GOT3 (cell line): ENCODE measurements at regions not wholly inside any gene's neighbourhood (a gene's known extent, or its start where the extent isn't known, plus 50 kb on each side); places are given as distances from the start of the nearest gene placed in this dataset.

Source experiments
- DNase-seq: peaks from one replicate; lab custom pipeline; 2025; ENCODE audit warnings: mixed read lengths; lab: John Stamatoyannopoulos, UW

- no peak for DNase-seq
These were observed 173.2 kb upstream of the PRNP start for GRCh38 chr20:4512891-4513550.

DNA sequence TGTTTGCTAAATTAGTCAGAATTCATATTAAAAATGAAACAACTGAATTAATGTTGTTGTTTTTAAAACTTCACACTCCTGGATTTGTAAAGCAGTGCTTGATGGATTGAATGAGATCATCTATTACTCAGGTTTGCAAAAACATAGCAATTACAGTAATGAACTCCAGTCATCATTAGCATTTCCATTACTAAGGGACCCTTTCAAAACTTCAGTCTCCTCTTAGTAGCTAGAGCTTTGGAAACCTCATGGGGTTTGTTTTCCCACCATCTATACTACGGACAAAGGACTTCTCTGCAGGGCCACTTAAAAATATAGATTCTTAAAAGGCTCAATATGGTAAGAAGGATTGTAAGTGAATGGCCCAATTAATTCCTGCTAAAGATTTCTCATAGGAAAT lies 174.5 kb upstream of the PRNP start:
- DNase-seq = no peak

DNA sequence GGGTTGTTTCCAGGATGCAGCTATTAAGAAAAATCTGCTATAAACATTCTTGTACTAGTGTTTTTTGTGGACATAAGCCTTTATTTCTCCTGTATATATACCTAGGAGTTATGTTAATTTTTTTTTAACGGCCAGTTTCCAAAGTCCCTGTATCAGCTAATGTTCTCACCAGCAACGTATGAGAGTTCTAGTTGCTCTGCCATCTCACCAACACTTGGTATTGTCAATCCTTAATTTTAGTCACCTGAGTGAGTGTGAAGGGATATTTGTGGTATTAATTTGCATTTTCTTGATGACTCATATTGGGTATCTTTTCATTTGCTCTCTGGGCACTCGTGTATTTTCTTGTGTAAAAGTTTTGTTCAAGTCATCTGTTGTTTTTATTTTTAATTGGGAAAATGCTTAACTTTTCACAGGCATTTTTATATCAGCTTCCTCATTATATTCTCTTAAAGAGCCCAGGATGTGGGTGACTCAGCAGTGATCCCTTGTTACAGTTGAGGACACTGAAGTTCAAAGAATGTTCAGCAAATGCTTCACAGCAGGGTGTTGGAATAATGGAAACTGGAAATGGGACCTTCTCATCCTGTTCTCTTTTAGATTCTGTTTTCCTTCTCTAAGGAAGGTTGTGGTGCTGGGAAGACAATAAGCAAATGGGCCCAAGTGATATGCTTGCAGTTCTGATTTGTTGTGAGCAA lies 176.3 kb upstream of the PRNP start:
- no peak for DNase-seq

- no peak for DNase-seq
These were observed 177.5 kb upstream of the PRNP start for GRCh38 chr20:4508773-4509172.

- DNase-seq = no peak
These were observed 179.0 kb upstream of the PRNP start for GRCh38 chr20:4507288-4507719.

DNA sequence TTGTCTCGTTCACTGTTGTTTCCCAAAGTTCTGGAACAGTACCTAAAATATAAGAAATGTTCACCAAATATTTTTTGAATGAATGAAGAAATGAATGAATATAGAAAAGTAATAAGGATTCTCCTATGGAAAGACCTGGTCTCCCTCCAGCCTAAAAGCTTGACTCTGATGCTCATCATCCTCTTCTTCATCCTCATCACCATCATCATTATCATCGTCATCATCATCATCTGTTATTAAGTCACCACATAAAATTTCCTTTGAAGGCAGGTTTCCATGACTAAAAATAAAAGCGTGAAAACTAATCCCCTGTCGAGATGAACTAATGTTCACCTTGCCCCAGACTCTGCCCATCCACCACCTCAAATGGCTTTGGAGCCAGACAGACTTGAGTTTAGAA lies 181.4 kb upstream of the PRNP start:
- no peak for DNase-seq

DNA sequence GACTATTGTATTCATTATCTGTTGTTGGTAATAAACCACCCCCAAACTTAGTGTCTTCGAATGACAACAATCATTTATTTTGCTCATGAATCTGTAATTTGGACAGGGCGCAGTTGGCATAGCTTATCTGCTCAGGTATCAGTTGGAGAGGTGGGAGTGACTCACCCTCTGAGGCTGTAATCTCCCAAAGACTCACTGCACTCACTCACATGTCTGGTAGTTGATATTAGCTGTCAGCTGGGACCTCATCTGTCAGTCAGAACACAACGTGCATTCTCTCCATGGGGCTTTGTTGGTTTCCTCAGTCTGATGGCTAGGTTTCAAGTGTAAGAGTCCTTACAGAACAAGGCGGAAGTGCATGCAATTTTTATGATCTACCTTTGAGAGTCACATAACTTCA lies 183.5 kb upstream of the PRNP start:
- no peak for DNase-seq

DNA sequence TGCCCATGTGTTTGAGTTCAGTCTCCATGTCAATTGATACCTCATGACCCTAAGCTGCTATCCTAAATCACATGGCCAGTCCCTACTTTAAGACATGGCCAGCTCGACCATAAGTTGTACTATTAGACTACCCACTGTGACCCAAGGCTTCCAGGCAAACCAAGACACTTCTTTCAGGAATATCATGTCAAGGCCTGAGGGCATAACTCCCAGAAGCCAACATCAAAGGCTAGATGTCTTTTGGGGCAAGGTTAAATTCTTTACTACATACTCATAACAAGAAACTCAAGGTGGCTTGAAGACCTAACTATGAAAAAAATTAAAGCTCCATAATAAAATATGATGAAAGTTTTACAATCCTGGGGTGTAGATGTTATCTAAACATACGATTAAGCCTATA lies 192.9 kb upstream of the PRNP start:
- no peak for DNase-seq

GRCh38 chr20:4491643-4492042 lies 194.6 kb upstream of the PRNP start:
- no peak for DNase-seq

- no peak for DNase-seq
These were observed 195.5 kb upstream of the PRNP start for GRCh38 chr20:4490606-4491280.

- DNase-seq = no peak
These were observed 196.2 kb upstream of the PRNP start for GRCh38 chr20:4490045-4490444.

DNA sequence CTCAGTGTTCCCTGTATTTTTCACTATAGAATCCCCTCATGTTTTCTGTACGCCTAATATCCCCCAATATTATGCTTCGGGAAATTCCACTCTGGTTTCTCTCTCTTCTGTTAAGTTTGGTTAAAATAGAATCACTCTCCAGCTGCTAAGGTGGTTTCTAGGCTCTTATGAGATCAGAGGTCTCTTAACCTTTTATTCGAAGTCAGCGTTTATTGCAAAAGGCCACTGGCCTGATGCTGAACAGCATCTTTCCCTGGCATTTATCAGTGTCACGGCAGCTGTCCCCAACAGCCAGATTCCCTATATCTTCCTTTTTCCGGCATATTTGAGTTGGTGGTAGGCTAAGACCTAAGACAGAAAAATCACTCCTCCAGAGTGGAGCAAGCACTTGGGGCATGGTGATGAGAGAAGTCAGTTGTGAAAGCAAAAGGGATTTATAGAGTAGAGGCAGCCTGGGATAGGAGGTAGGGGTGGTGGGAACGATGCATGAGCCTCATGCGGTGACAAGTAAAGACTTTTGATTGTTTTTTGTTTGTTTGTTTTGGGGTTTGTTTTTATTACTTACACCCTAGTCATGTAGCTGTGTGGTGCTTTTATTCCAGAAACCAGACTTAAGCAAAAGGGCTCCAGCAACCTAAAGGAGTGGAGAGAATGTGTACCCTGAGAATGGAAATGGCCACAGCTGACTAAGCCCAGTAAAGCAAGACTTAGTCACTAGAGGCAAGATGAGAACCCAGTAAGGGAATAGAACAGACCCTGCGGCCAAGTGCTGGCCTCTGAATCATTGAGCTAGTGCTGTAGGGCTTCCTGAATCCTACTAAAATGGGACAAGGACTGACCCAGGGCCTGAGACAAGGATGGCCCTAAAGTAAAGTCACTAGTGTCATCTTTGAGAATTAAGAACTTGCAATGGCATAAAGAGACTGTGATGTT lies 197.6 kb upstream of the PRNP start:
- DNase-seq = peak; percentile 32

DNA sequence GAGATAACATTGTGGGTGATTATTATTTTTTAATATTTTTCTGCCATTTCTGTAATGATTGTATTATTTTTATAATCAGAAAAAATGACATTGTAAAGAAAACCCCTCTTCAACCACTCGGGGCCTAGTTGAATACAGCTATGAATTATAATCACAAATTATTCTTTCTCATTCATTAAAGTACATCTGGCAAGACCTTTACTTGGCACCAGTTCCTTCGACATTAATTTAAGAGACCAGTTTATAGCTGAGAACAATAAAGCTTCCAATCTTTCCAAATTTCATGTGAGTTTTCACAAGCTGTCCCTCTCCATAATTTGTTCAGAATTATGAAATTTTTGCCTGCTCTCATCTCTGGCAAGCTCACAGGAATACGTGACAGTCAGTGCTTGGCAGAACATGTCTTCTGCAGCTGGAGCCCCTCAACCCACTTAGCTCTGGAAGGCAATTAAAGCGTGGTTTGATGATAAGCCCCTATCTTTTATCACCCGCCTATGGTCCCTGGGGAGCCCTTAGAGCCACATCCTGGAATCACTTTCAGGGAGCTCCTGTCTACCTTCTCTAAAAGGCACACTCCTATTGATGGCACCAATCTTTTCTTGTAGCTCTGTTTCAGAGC lies 201.8 kb upstream of the PRNP start:
- no peak for DNase-seq

GRCh38 chr20:4483961-4484360 lies 202.3 kb upstream of the PRNP start:
- DNase-seq = no peak

DNA sequence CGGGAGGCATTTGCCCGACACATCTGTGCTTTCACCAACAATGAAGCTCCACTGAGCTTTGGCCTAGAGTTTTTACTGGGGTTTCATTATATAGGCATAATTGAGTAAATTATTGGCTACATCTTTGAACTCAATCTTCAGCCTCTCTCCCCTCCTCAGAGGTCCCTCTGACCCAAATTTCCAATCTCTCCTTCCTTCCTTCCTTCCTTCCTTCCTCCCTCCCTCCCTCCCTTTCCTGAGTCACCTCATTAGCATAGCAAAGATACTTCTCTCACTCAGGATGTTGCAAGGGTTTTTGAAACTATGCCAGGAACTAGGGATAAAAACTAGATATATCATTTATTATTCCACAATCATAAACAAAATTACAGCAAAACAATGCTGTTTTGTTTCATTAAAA lies 202.8 kb upstream of the PRNP start:
- DNase-seq = no peak

- no peak for DNase-seq
These were observed 206.2 kb upstream of the PRNP start for GRCh38 chr20:4480104-4480503.

GRCh38 chr20:4476903-4477500 lies 209.3 kb upstream of the PRNP start:
- DNase-seq = no peak

DNA sequence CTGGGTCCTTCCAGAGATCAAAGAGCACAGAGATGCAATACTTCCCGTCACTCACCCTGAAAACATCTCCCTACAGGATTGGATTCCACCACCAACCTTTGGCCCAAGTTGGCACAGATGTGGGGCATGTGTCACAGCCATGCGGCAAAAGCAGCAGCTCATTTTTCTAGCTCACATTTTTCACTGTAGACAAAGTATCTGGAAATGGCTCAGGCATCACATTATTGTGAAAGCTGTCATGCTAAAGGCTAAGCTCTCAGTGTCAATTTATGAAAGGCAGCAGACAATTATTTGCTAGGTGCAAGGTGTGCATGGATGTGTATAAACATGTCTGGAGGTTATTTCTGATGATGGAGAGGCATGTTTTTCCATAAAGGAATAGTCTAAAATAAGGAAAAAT lies 213.3 kb upstream of the PRNP start:
- DNase-seq = no peak

GRCh38 chr20:4471221-4471620 lies 215.0 kb upstream of the PRNP start:
- DNase-seq = no peak

DNA sequence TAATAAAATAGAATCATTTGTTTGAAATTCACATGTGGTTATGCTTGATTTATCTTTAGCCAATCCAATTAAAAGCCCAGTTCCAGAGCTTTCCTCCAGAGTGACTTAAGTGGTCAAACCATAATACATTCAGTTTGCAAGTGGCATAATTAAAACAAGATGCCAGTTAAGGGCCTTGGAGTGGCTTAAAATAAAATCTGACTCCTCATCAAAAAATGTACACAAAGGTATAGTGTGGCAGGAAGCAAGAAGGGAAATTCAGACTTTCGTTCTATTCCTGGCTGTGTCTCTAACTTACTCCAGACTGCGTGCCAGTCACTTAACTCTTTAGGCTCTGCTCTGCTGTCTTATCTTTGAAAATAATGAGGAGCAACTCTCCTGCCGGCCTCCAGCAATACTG lies 215.9 kb upstream of the PRNP start:
- no peak for DNase-seq

- no peak for DNase-seq
These were observed 216.3 kb upstream of the PRNP start for GRCh38 chr20:4469910-4470309.
